Osteoblast (primary cell): ENCODE measurements at regions not wholly inside any gene's neighbourhood (a gene's known extent, or its start where the extent isn't known, plus 50 kb on each side); places are given as distances from the start of the nearest gene placed in this dataset.
A peak's percentile ranks its signal among the peaks of the same experiment; 100 is the strongest.

Experiments
- DNase-seq: peaks from one replicate; pipeline ENCODE4 v3.0.0; 2011; ENCODE audit warnings: low spot score, mixed read lengths; ENCODE audit not compliant: insufficient read length; ENCODE audit errors: missing footprints
- H2AFZ ChIP-seq: 2 replicates; pipeline ENCODE4 v1.6.0; 2011; ENCODE audit warnings: mild to moderate bottlenecking, low read length
- H3K27ac ChIP-seq: 2 replicates; pipeline ENCODE4 v1.5.1; 2011; ENCODE audit warnings: mild to moderate bottlenecking, low read depth, low read length, moderate library complexity
- H3K27me3 ChIP-seq: 2 replicates; pipeline ENCODE4 v1.6.0; 2012; ENCODE audit warnings: mild to moderate bottlenecking, control low read depth, inconsistent platforms, low read length, moderate library complexity; ENCODE audit not compliant: insufficient read depth
- H3K36me3 ChIP-seq: 2 replicates; pipeline ENCODE4 v1.5.1; 2011; ENCODE audit warnings: mild to moderate bottlenecking, low read length, control low read depth, moderate library complexity; ENCODE audit not compliant: insufficient read depth
- H3K4me1 ChIP-seq: 2 replicates; pipeline ENCODE4 v1.5.1; 2011; ENCODE audit warnings: mild to moderate bottlenecking, low read length, control low read depth, moderate library complexity; ENCODE audit not compliant: insufficient read depth
- H3K4me2 ChIP-seq: 2 replicates; pipeline ENCODE4 v1.6.0; 2011; ENCODE audit warnings: mild to moderate bottlenecking, low read length; ENCODE audit not compliant: insufficient read depth
- H3K4me3 ChIP-seq: fragments of 200-600 bp; sonication (generic); 3 replicates; pipeline ENCODE4 v1.5.1; 2012; ENCODE audit warnings: mild to moderate bottlenecking, low read length, inconsistent platforms; ENCODE audit not compliant: insufficient read depth
- H3K79me2 ChIP-seq: 2 replicates; pipeline ENCODE4 v1.6.0; 2012; ENCODE audit warnings: mild to moderate bottlenecking, low read length, control low read depth, inconsistent platforms; ENCODE audit not compliant: insufficient read depth
- H3K9me3 ChIP-seq: 2 replicates; pipeline ENCODE4 v1.5.1; 2011; ENCODE audit warnings: low read depth, low read length, control low read depth
- H4K20me1 ChIP-seq: 2 replicates; pipeline ENCODE4 v1.6.0; 2012; ENCODE audit warnings: mild to moderate bottlenecking, low read length, control low read depth; ENCODE audit not compliant: insufficient read depth
- TF ChIP-seq, protein P1 (sequence below): IDR thresholded peaks from 2 replicates; pipeline ENCODE4 v1.5.1; 2011; ENCODE audit warnings: mild to moderate bottlenecking, low read depth, low read length, moderate library complexity; ENCODE audit errors: extremely low read depth

- Histone ChIP-seq H3K79me2 (no peaks in the 10 kb centered on the region), H4K20me1 (no peaks in the 10 kb centered on the region), H3K27ac (no peak overlapping the region), H3K4me1 (no peaks in the 10 kb centered on the region), H3K9me3 (no peaks in the 10 kb centered on the region), H3K4me3 (no peak overlapping the region), H3K36me3 (no peaks in the 10 kb centered on the region), H2AFZ (no peak overlapping the region), H3K27me3 (no peaks in the 10 kb centered on the region), H3K4me2 (no peak overlapping the region)
- no peak for DNase-seq
- TF ChIP-seq, protein P1, sequence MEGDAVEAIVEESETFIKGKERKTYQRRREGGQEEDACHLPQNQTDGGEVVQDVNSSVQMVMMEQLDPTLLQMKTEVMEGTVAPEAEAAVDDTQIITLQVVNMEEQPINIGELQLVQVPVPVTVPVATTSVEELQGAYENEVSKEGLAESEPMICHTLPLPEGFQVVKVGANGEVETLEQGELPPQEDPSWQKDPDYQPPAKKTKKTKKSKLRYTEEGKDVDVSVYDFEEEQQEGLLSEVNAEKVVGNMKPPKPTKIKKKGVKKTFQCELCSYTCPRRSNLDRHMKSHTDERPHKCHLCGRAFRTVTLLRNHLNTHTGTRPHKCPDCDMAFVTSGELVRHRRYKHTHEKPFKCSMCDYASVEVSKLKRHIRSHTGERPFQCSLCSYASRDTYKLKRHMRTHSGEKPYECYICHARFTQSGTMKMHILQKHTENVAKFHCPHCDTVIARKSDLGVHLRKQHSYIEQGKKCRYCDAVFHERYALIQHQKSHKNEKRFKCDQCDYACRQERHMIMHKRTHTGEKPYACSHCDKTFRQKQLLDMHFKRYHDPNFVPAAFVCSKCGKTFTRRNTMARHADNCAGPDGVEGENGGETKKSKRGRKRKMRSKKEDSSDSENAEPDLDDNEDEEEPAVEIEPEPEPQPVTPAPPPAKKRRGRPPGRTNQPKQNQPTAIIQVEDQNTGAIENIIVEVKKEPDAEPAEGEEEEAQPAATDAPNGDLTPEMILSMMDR: no peak
Measured at GRCh38 chr6:77180326-77180725, 283.0 kb downstream of the HTR1B start.

DNA sequence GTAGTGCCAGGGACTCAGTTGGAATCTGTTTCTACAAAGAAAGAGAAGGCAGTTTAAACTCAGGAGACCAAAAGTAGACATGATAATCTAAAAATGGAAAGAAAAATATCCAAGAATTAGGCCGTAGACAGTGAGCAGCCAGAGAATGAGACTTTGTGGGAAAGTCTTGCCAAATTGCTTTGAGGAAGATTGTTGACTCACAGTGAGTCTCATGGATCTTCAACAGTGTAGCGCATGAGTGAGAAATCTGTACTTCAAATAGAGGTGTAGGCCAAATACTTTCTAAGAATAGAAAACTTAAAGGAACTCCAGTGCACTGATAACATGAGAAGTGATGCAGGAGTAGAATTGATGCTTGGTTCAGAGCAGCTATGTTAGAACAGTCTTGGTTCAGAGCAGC lies 284.5 kb downstream of the HTR1B start:
- H3K4me2 ChIP-seq: no peak overlapping the region
- H3K27me3 ChIP-seq: no peaks in the 10 kb centered on the region

GRCh38 chr6:77177470-77177869 lies 285.8 kb downstream of the HTR1B start:
- H3K79me2 ChIP-seq: no peaks in the 10 kb centered on the region
- TF ChIP-seq, protein P1: no peak

More for the DNA sequence above, 284.5 kb downstream of the HTR1B start:
- DNase-seq: no peak
- Histone ChIP-seq H3K27ac (no peak overlapping the region), H3K4me1 (no peaks in the 10 kb centered on the region), H3K9me3 (no peaks in the 10 kb centered on the region), H3K79me2 (no peaks in the 10 kb centered on the region), H3K4me3 (no peak overlapping the region), H2AFZ (no peak overlapping the region), H3K36me3 (no peaks in the 10 kb centered on the region), H4K20me1 (no peaks in the 10 kb centered on the region)
- TF ChIP-seq, protein P1: no peak

GRCh38 chr6:77173472-77174074 lies 289.7 kb downstream of the HTR1B start:
- H2AFZ ChIP-seq: no peak overlapping the region
- no peaks in the 10 kb centered on the region for H3K36me3 ChIP-seq
- H3K9me3 ChIP-seq: no peaks in the 10 kb centered on the region
- no peaks in the 10 kb centered on the region for H3K27me3 ChIP-seq
- no peaks in the 10 kb centered on the region for H4K20me1 ChIP-seq
- H3K27ac ChIP-seq: no peak overlapping the region
- no peaks in the 10 kb centered on the region for H3K79me2 ChIP-seq
- no peak for DNase-seq
- no peak overlapping the region for H3K4me3 ChIP-seq
- H3K4me1 ChIP-seq: no peaks in the 10 kb centered on the region
- TF ChIP-seq, protein P1: peak; percentile 44
- H3K4me2 ChIP-seq: no peak overlapping the region

More at GRCh38 chr6:77177470-77177869, 285.8 kb downstream of the HTR1B start:
- no peaks in the 10 kb centered on the region for H3K9me3 ChIP-seq
- no peak overlapping the region for H3K4me2 ChIP-seq
- no peak overlapping the region for H3K27ac ChIP-seq
- no peak for DNase-seq
- H3K27me3 ChIP-seq: no peaks in the 10 kb centered on the region
- H3K4me3 ChIP-seq: no peak overlapping the region
- no peak overlapping the region for H2AFZ ChIP-seq
- H3K36me3 ChIP-seq: no peaks in the 10 kb centered on the region
- H3K4me1 ChIP-seq: no peaks in the 10 kb centered on the region
- H4K20me1 ChIP-seq: no peaks in the 10 kb centered on the region
